AML-193 (cell line): ENCODE measurements at regions not wholly inside any gene's neighbourhood (a gene's known extent, or its start where the extent isn't known, plus 50 kb on each side); places are given as distances from the start of the nearest gene placed in this dataset.
"Not testable (repeated sequence)": the region's sequence is repeated elsewhere in the genome, so short reads cannot be mapped to it uniquely, and the experiment has no call there.

Source experiments
- DNase-seq, 2 experiments: peaks; one replicate each; lab custom pipeline; 2025; lab: John Stamatoyannopoulos, UW

DNA sequence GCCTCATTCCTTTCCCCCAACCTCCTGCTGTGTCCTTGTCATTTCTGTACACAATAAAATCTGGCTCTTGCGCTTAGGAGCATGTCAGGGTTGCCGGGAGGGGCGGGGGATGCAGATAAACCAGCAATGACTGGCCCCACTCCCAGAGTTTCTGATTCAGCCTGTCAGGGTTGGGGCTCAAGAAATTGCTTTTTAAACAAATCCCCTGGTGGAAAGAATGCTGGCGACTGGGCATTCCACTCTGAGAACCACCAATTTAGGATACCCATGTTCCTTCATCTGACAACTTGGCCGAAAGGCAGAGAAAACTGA is 376.4 kb downstream of the TCERG1L start:
- no peak for DNase-seq

DNA sequence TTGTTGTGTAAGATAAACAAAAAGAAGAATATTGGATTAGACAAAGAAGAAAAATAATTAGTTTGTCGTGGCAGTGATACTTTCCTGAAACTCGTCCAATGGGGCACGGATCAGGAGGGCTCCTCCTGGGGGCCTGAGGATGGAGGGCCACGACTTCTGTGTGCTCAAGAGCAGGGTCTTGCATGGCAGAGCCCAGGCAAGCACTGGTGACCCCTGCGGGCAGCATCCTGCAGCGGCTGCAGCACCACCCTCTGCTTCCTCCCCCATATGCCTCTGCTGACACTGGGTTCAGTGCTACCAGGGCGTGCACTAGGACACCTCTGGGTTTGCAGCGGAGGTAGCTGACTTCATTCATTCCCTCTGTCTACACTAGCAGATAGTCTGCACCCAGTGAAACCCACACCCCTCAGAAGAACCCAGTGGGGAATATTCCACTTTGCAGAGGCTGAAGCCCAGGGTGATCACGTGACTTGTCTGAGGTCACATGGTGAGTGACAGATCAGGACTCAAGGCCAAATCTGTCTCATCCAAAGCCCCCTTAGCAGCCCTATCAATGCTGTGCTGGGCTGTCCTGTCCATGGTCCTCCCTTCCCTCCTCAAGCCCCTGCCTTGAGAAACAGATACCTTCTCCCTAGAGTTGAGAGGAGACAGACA is 375.5 kb downstream of the TCERG1L start:
- DNase-seq: no peak

DNA sequence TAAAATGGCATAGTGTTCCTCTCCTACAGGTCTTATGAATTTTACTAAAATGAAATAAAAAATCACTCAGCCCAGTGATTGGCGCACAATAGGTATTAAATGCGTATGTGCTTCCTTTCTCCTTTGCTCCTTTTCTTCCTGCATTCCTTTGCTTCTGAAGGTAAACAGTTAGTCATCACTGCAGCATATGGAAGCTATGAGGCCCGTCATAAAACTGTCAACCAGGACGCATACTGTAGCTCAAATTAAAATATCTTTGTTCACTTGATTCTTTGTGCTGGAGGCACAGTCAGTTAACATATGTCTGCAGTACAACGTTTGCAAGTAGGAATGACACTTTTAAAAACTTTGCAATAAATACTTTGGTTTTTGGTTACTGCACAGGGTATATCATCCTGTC is 374.7 kb downstream of the TCERG1L start:
- DNase-seq: no peak

DNA sequence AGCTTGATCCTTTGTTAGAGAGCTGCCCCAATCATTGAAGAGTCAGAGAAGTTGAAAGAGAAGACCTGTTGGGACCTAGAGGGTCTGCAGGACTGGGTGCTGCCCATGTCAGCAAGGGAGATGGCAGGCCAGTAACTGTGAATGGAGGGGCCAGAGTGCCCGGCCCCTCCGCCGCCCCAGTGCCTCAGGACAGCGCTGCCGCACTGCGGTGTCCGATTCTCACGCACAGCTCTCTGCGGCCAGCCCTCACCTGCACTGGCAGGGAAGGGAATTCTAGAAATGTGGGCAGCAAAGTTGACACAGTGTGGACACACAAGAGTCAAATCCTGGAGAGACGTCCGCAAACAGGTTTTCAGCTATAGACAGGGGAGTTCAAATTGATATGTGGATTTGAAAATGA is 373.5 kb downstream of the TCERG1L start:
- no peak for DNase-seq

DNA sequence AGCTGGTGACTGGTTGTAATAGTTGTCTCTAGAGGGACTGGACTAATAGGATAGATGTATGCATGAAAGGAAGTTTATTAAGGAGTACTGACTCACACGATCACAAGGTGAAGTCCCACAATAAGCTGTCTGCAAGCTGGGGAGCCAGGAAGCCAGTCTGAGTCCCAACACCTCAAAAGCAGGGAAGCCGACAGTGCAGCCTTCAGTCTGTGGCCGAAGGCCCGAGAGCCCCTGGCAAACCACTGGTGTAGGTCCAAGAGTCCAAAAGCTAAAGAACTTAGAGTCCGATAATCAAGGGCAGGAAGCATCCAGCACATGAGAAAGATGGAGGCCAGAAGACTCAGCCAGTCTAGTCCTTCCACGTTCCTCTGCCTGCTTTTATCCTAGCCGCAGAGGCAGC is 372.6 kb downstream of the TCERG1L start:
- not testable (repeated sequence) for DNase-seq

DNA sequence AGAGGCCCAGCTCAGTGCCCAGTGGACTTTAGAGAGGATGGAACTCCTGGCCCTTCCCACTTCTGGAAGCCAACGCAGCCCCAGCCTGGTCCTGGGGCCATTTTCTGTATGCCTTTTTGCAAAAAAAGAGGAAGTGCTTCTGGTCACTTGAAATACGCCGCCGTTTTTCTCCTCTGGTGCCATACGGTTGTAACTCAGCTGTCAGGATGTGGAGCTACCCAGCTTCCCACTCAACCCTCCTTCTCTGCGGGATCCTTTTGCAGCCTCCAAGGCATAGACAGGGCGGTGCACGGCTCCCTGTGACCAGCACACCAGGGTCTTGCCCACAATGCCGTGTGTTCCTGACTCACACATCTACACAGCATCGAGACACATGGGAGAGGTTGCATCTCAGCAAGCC is 369.6 kb downstream of the TCERG1L start:
- no peak for DNase-seq

DNA sequence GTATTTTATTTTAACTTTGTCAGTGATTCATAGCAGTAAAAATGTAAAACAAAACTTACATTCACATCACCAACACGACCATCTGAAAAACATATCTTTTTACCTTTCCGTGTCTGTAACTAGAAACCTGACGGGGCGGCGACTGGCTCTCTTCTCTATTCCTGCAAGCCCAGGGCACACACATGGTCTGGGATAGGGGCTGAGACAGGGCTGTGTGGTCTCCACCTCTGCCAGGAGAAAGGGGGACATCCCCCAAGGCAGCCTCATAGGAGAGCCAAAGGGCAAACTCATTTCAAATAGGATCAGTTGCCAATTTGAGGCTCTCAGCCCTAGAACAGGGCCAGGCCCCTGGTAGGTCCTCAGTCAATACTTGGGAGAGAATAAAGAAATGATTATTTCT is 359.4 kb downstream of the TCERG1L start:
- DNase-seq: no peak

DNA sequence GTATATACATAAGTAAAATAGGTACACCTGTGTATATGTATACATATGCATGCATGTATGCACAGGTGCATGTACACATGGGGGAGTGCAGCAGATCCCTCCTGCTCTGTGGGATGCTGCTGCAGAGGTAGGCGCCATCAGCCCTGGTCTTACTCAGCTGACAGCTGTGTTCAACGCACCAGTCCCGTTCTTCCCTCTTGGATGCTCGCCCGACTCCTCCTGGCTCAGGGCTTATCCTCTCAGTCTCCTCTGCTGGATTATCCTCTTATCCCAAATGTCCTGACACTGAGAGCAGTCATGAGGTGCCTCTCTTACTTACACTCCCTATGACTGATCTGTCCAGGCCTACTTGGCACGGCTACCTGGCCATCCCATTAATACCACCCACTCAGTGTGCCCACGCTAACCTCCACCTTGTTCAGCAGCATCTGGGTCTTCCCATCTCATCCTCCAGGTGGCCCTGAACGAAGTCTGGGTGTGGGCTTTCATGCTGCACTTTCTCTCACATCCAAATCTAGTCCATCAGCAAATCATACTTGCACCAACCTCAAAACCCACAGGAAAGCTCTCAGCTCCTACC is 357.1 kb downstream of the TCERG1L start:
- DNase-seq: no peak

DNA sequence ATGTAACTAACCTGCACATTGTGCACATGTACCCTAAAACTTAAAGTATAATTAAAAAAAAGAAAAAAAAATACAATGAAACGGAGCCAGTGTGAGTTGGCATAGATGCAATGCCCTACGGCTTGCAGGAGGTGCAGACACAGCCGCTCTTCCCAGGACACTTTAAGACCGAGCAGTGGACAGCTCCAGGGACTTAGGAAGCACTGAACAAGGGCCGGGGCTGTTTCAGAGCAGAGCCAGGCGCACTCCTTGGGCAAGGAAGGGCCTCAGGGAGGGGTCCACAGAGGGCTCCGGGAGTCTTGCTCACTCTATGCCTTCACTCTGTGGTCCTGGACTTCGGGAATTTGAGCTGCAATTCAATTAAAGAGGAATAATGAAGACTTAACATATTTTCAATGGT is 355.3 kb downstream of the TCERG1L start:
- DNase-seq: no peak

DNA sequence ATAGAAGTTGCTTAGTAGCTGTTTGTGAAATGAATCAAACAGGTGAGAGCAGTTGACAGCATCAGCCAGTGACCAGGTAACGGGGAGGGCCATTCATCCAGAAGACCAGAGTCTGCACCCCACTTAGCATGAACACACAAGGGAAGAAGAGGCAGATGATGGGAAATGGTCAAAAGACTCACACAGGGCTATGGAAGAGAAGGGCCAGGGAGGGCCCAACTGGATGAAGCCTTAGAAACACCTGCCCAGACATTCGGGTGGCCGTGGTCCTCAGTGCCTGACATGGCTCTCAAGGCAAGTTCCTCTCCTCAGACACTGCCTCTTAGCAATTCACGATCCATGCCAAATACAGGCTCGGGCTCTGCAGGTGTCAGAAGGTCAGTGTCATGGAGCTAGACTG is 354.1 kb downstream of the TCERG1L start:
- no peak for DNase-seq

DNA sequence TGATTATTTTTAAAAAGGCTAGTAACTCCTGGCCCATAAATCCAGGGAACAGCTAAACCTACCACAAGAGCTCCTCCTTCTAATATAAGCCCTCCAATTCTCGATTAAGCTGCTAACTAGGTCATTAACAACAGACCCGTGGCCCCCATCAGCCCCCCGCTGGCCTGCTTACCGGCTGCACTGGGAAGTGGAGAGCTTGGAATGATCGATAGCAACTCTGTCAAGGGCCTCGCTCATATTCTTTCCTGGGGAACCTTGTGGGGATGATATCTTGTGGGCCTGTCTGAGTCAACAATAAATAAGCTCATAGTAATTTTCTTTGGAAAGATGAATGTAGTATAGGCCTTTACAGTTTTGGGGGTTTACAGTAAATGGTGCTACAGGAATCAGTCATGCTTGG is 353.5 kb downstream of the TCERG1L start:
- DNase-seq: no peak

DNA sequence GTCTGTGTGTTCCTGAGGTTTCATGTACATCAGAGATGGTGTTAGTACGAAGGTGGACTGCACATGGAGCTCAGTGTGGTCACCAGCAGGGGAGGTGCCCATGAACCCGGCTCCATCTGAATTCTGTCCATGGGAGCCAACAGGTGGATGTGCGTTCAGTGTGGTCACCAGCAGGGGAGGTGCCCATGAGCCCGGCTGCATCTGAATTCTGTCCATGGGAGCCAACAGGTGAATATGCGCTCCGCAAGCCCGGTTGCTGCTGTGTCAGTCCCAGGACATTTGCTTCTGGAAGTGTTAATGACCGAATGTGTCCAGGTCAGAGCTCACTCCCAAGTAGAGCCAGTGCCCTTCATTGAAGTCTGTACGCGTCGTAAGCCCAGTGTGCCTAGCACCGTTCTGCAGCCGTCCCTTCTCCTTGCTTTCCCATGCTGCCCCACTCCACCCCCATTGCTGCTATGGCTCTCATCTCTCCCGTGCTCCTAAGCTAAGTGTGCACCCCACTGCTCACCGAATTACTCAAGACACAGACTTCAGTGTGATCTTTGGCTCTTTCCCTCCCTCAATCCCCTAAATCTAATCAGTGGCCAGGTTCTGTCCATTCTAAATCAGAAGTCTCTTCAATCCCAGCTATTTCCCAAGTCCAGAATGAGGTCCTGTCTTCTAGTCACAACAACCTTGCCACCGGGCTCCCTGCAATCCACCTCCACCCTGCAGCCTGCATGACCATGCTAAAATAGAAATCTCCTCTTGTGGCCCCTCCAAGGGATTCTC is 352.4 kb downstream of the TCERG1L start:
- no peak for DNase-seq

DNA sequence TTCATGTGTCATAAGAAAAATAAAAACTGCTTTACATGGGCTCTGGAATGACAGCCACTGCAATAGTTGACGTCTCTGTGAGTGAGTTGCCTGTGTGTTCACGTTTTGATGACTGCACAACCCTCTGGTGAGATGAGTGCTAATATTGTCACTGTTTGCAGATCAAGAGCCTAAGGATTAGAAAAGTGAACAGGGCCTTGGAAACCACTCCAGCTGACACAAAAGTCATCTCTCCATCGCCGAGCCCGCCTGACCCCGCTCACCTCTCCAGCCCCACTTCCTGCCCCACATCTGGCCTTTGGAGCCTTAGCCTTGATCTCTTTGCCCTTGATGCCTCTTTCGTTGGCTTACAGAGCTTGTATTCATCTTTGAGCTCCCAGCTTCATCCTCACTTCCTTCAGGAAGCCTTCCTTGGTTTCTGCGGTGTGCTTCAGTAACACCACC is 351.7 kb downstream of the TCERG1L start:
- DNase-seq: no peak

DNA sequence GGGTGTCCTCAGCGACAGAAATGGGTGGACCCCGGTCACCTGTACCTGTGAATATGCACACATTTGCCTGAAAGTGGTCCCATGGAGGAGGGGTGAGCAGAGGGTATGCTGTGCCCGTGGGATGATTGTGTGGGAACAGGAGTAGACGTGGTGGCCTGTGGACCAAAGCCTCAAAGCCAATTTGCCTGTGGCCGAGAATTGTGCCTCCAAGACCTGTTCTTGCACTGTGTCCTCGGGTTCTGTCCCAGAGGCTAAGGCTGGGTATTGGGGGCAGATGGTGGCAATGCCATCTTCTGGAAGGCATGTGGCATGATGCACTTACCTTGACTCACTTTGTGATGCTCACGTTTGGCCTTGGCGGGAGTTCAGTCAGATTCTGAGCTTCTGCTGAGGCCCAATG is 351.0 kb downstream of the TCERG1L start:
- no peak for DNase-seq

DNA sequence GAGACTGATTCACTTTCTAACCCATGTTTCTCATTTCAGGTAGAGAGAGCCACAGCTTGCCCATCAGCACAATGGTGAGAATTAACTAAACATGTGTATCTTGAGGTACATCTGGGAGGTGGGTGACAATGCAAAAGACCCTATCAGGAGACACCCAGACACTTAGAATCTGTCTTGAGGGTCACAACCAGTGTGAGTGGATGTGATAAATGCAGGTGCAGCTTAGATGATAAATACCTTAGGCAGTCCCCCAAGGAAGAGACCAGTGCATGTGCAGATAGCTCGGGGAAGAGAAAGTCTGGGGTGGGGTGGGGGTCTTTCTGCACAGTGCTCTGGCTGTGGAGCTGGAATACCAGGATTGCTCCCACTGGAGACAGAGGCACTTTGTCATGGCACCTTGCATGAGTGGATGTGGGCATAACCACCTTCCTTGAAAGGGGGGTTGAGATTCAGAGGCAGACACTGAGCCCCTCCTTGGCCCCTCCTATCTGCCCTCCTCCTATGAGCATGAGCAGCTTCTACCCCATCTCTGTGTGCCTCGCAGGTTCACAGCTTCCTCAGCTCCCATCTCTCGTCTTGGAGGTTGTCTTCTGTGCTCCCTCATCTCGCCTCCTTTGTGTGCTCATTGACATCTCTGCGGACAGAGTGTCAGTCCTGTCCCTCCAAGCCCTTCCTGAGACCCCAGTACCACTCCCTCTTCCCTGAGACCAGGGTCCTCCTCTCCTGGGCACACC is 349.8 kb downstream of the TCERG1L start:
- no peak for DNase-seq

DNA sequence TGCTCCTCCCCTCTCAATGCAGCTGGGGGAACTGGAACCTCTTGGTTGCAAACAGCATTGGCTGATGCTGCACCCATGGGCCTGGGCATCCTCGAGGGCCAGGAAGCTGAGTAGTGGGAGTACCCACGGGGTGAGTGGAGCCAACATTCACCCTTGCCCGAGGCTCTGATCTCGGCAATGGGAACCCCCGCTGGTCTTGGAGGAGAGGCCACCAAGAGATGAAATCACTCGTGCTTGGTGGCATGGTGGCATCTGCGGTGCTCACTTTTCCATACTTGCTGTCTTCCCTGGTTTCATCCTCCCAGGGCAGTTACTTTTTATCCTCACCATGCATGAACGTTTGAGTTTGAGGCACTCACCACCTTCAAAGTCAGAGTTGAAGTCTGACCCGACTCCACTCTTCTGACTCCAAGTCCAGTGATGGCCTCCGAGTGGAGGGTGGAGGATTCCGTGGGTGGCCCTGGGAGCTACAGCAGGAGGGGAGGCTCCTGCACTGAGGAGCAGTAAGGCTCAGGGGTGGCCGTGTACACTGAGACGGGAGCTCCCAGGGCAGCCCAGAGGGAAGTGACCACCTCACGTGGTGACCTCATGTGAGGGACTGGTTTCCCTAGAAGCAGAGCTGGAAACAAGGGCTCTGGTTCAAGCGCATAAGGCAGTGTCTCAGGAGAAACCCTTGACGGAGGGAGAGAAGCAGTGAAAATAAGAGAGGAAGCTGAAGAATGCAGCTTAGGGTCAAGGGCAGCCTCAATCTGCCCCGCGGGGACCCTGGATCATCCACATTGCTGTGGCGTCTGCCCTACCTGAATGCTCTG is 349.1 kb downstream of the TCERG1L start:
- no peak for DNase-seq

DNA sequence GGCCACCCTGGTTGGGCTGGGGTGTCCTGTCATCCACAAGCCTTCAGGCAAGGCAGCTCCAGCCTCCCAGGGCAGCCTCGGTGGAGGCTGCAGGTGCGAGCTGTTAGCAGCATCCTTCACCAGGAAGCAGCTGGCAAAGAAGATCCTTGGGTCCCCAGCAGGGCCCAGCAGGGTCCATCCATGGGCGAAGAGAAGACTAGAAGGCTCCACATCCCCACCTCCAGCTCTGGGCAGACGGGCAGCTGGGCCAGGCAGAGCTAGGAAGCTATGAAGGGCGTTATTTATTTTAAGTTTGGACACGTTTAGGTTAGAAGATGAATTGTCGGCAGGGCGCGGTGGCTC is 348.5 kb downstream of the TCERG1L start:
- DNase-seq: no peak

DNA sequence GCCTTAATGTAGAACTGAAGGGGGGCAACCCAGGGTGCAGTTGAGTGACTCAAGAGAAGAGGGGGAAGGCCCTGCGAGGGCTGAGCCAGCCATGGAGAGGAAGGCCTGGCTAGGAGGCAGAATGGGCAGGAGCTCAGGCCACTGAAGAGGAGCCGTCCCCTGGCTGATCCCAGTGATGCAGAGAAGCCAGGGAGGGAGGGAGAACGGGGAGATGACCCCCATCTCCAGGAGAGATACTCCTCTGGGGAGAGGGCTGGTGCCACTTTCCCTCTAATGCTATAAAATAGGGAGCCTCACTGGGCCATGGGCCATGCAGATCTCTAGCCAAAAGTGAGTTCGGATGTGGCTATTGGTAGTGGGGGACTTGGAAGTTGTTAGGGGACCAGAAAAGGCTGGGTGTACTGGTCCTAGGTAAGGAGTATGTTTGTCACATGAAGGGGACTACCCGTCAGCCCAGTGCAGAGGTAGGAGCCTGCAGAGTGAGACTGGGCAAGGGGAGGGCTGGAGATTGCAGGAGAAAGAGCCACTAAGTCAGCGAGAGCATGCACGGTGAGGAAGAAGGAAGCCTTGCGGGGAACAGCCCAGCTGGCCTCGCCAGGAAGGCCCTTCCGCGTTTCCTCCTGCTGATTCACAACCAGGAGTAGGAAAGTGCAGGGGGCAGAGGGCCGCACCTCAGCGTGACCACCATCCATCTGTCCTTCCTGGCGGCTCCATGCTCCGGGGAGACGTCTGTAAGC is 347.6 kb downstream of the TCERG1L start:
- DNase-seq: no peak

DNA sequence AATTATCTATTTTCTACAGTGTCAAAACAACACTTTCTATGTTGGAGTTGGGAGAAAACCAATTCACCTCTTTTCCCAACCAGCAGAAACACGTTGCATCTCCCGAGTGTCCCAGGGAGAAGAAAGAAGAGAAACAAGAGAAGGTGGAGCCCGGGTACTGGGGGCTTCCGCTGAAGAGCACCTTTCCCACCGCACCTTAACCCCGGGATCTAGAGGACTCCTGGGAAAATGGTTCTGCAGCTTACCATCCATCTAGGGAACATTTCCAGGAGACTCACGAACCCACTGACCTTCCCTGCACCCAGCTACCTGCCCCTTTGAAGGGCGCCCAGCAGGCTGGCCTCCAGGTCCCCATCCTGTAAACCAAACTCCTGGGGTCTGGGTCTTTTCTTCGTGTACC is 346.8 kb downstream of the TCERG1L start:
- DNase-seq: no peak

DNA sequence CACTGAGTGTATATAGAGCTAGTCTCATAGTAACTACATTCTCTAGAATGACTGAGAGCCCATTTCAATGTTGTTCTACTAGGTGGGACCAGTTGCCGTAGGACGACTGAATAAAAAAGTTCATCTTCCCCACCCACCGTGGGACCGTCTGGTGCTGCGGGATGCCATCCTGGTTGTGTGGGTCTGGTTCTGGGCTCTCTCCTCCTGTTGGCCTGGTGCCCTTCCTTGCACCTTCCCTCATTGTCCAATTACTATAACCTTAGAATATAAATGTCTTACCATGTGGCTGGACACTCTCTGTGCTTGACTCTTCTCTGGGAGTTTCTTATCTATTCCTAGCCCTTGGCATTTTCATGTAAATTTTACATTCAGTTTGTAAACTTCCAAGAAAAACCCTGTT is 344.4 kb downstream of the TCERG1L start:
- no peak for DNase-seq

DNA sequence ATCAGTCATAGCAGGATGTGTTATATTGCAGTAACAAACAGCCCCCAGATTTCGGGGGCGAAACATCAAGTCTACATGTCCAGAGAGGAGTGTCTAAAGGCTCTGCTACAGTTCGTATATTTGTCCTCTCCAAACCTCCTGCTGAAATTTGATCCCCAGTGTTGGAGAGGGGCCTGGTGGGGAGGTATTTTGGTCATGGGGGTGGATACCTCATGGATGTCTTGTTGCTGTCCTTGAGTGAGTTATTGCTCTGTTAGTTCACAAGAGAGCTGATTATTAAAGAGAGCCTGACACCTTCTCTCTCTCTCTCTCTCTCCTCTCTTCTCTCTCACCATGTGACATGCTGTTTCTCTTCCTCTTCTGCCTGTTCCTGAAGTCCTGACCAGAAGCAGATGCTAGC is 343.7 kb downstream of the TCERG1L start:
- no peak for DNase-seq

DNA sequence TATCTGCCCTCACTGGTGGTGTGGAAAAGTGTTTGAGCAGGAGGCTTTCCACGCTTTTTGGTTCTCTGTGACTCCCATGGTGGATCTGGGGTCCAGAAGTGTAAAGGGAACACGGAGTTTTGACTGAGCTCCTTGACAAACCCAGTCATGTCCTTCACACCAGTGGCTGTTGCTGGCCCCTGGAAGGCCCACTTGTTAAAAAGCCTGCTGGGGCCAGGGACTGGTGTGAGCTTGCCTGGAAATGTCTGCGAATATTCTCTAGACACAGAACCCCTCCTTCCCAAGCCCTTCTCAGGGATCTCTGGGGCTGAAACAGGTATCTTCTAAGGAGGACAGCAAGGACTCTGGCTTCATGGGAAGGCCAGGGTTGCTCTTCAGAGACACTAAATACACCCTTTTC is 343.0 kb downstream of the TCERG1L start:
- DNase-seq: no peak
